IMR-90 (cell line): ENCODE measurements at regions not wholly inside any gene's neighbourhood (a gene's known extent, or its start where the extent isn't known, plus 50 kb on each side); places are given as distances from the start of the nearest gene placed in this dataset.
A peak's percentile ranks its signal among the peaks of the same experiment; 100 is the strongest.

Experiments used
- ATAC-seq: fragments of 200-7000 bp; cut with Tn5 transposase; 2 replicates; pipeline ENCODE4 v1.9.1; 2020; ENCODE audit warnings: low read depth, mild to moderate bottlenecking, moderate library complexity
- BruUV-seq: library from RNA; stranded (reverse); fragments of 400-500 nt; replicated peaks from 2 replicates; lab custom pipeline; 2021; lab: Mats Ljungman, UMichigan
- CTCF ChIA-PET: fragments of 300-600 bp; formaldehyde crosslinking; extraction: SDS; loops from one replicate; lab custom pipeline; 2021; ENCODE audit warnings: antibody characterized with exemption; lab: Yijun Ruan, JAX
- POLR2A ChIA-PET: fragments of 300-600 bp; sonication (Branson Sonifier 250); formaldehyde crosslinking; loops from one replicate; lab custom pipeline; 2022; ENCODE audit warnings: antibody characterized with exemption; ENCODE audit not compliant: unreplicated experiment; lab: Charles Lee
- DNase-seq: peaks from one replicate; pipeline ENCODE4 v3.0.0; 2013
- H2AFZ ChIP-seq: replicated peaks from 2 replicates; pipeline ENCODE3; 2013; ENCODE audit warnings: low read length, mild to moderate bottlenecking; ENCODE audit not compliant: poor library complexity
- H2AK5ac ChIP-seq: 2 replicates; pipeline ENCODE4 v1.6.1; 2013; ENCODE audit warnings: low read depth, low read length, inconsistent platforms
- H2AK9ac ChIP-seq: replicated peaks from 2 replicates; pipeline ENCODE3; 2013; ENCODE audit warnings: mild to moderate bottlenecking, low read depth, low read length, moderate library complexity; ENCODE audit not compliant: poor library complexity
- H2BK120ac ChIP-seq: 2 replicates; pipeline ENCODE4 v1.6.1; 2013; ENCODE audit warnings: low read depth, low read length, inconsistent platforms
- H2BK15ac ChIP-seq: 3 replicates; pipeline ENCODE4 v1.6.1; 2013; ENCODE audit warnings: low read depth, low read length, inconsistent platforms
- H2BK20ac ChIP-seq: 2 replicates; pipeline ENCODE4 v1.6.1; 2013; ENCODE audit warnings: low read depth, mild to moderate bottlenecking, inconsistent platforms, low read length, moderate library complexity
- H2BK5ac ChIP-seq: 2 replicates; pipeline ENCODE4 v1.6.1; 2013; ENCODE audit warnings: mild to moderate bottlenecking, low read depth, low read length, inconsistent platforms; ENCODE audit not compliant: poor library complexity, severe bottlenecking
- H3K14ac ChIP-seq: replicated peaks from 2 replicates; pipeline ENCODE4 v1.6.1; 2013; ENCODE audit warnings: low read depth, low read length, inconsistent platforms
- H3K18ac ChIP-seq: 2 replicates; pipeline ENCODE4 v1.6.1; 2013; ENCODE audit warnings: low read depth, low read length, control low read depth
- H3K23ac ChIP-seq: 2 replicates; pipeline ENCODE4 v1.6.1; 2013; ENCODE audit warnings: low read depth, low read length, inconsistent platforms
- H3K27ac ChIP-seq: 2 replicates; pipeline ENCODE4 v1.5.1; 2013; ENCODE audit warnings: mild to moderate bottlenecking, control low read depth, low read length; ENCODE audit not compliant: insufficient read depth
- H3K27me3 ChIP-seq: 2 replicates; pipeline ENCODE4 v1.6.1; 2013; ENCODE audit warnings: low read length; ENCODE audit not compliant: control insufficient read depth, insufficient read depth
- H3K36me3 ChIP-seq: 2 replicates; pipeline ENCODE4 v1.6.1; 2013; ENCODE audit warnings: low read length, mixed read lengths; ENCODE audit not compliant: control insufficient read depth, insufficient read depth
- H3K4ac ChIP-seq: 2 replicates; pipeline ENCODE4 v1.6.1; 2013; ENCODE audit warnings: low read depth, low read length, inconsistent platforms
- H3K4me1 ChIP-seq: 2 replicates; pipeline ENCODE4 v1.6.1; 2013; ENCODE audit warnings: low read length, mixed read lengths; ENCODE audit not compliant: control insufficient read depth, insufficient read depth
- H3K4me2 ChIP-seq: 2 replicates; pipeline ENCODE4 v1.6.1; 2013; ENCODE audit warnings: low read depth, mild to moderate bottlenecking, control low read depth, low read length, moderate library complexity
- H3K4me3 ChIP-seq: 2 replicates; pipeline ENCODE4 v1.5.1; 2013; ENCODE audit warnings: low read depth, mild to moderate bottlenecking, control low read depth, low read length, moderate library complexity; ENCODE audit not compliant: insufficient read depth
- H3K56ac ChIP-seq: 2 replicates; pipeline ENCODE4 v1.6.1; 2013; ENCODE audit warnings: low read length, inconsistent platforms; ENCODE audit not compliant: insufficient read depth; ENCODE audit errors: extremely low read depth
- H3K79me1 ChIP-seq, 2 experiments: 2 replicates each; pipeline ENCODE4 v1.6.1; 2013; ENCODE audit warnings: low read length in 2 of 2, inconsistent platforms in 1 of 2, low read depth in 1 of 2
- H3K9ac ChIP-seq: 2 replicates; pipeline ENCODE4 v1.6.1; 2013; ENCODE audit warnings: low read depth, low read length, control low read depth
- H3K9me1 ChIP-seq: 2 replicates; pipeline ENCODE4 v1.6.1; 2013; ENCODE audit warnings: low read length, inconsistent platforms; ENCODE audit not compliant: insufficient read depth
- H3K9me3 ChIP-seq: 2 replicates; pipeline ENCODE4 v1.6.1; 2013; ENCODE audit warnings: low read length; ENCODE audit not compliant: control insufficient read depth, insufficient read depth
- H4K20me1 ChIP-seq: 2 replicates; pipeline ENCODE4 v1.6.1; 2013; ENCODE audit warnings: low read length, inconsistent platforms; ENCODE audit not compliant: insufficient read depth
- H4K5ac ChIP-seq: 2 replicates; pipeline ENCODE4 v1.6.1; 2013; ENCODE audit warnings: mild to moderate bottlenecking, low read depth, low read length, control low read depth
- H4K8ac ChIP-seq, 2 experiments: 2 replicates each; pipeline ENCODE4 v1.6.1; 2013; ENCODE audit warnings: low read depth in 2 of 2, low read length in 2 of 2, control low read depth in 1 of 2, inconsistent platforms in 1 of 2
- H4K91ac ChIP-seq: 2 replicates; pipeline ENCODE4 v1.6.1; 2013; ENCODE audit warnings: low read depth, low read length, inconsistent platforms; ENCODE audit not compliant: insufficient read depth
- FOS ChIP-seq: fragments of 150-350 bp; IDR thresholded peaks from 2 replicates; pipeline ENCODE4 v1.6.1; 2016; ENCODE audit warnings: low read depth, low read length
- MAFK ChIP-seq: IDR thresholded peaks from 2 replicates; pipeline ENCODE4 v1.6.1; 2012; ENCODE audit warnings: low read depth, low read length, improper control_type of control experiment
- MXI1 ChIP-seq: IDR thresholded peaks from 2 replicates; pipeline ENCODE4 v1.6.1; 2012; ENCODE audit warnings: low read depth, mild to moderate bottlenecking, low read length, moderate library complexity, borderline replicate concordance
- NFE2L2 ChIP-seq: fragments of 150-350 bp; IDR thresholded peaks from 2 replicates; pipeline ENCODE4 v1.6.1; 2016; ENCODE audit warnings: low read depth, mild to moderate bottlenecking, low read length
- POLR2A ChIP-seq: IDR thresholded peaks from 2 replicates; pipeline ENCODE4 v1.6.1; 2012; ENCODE audit warnings: mild to moderate bottlenecking, low read depth, low read length
- RAD21 ChIP-seq: IDR thresholded peaks from 2 replicates; pipeline ENCODE4 v1.6.1; 2012; ENCODE audit warnings: low read length, improper control_type of control experiment
- RCOR1 ChIP-seq: IDR thresholded peaks from 2 replicates; pipeline ENCODE4 v1.6.1; 2012; ENCODE audit warnings: mild to moderate bottlenecking, low read length, improper control_type of control experiment; ENCODE audit not compliant: insufficient replicate concordance
- WGBS, 2 experiments: methylation state at CpG; one replicate each; pipeline versions ENCODE4 v1.1.5 to v1.1.7; 2013; ENCODE audit warnings: missing lambda C conversion rate in 2 of 2; ENCODE audit not compliant: insufficient read length in 1 of 2; ENCODE audit errors: extremely low coverage in 2 of 2; 5-methylcytosine and 5-hydroxymethylcytosine counted together
- dilution Hi-C: fragments of 300-500 bp; cut with HindIII; formaldehyde crosslinking; loops from one replicate; pipeline ENCODE4 v1.14.3; 2018; ENCODE audit warnings: low sequenced_read_pairs; ENCODE audit not compliant: unreplicated experiment
- in situ Hi-C: fragments of 300-500 bp; cut with MboI; formaldehyde crosslinking; loops from 3 replicates; pipeline ENCODE4 v1.14.3; 2019; ENCODE audit warnings: low sequenced_read_pairs, inconsistent platforms, mixed read lengths
- intact Hi-C: fragments of 100-400 bp; cut with micrococcal nuclease; formaldehyde crosslinking; loops from 2 replicates; pipeline ENCODE4 v1.10.0; 2022

GRCh38 chr3:55226696-55227095, 260.4 kb downstream of the WNT5A start:
- TF ChIP-seq NFE2L2, result no peak
- TF ChIP-seq MAFK, result no peak
- no peak for TF ChIP-seq FOS
- TF ChIP-seq RCOR1, result no peak
- TF ChIP-seq POLR2A, result no peak
- TF ChIP-seq RAD21, result no peak
- TF ChIP-seq MXI1, result no peak
- no peaks in the 10 kb centered on the region; the same call in 1 of the 2 replicates for H3K27me3 ChIP-seq
- H4K8ac ChIP-seq, result no peak overlapping the region
- no peak overlapping the region for H2AK9ac ChIP-seq
- dilution Hi-C loops, result no loop called here
- no peak overlapping the region for H3K23ac ChIP-seq
- no peak overlapping the region for H3K14ac ChIP-seq
- no peak overlapping the region for H3K4me3 ChIP-seq
- POLR2A ChIA-PET, result no interaction called here
- no peak overlapping the region for H3K4me2 ChIP-seq
- CTCF ChIA-PET, result no interaction called here
- no CpG with 5 or more reads among the region's 5 CpGs for WGBS, 2 experiments
- H2BK120ac ChIP-seq, result no peak overlapping the region
- H3K4ac ChIP-seq, result no peak overlapping the region
- no peak overlapping the region for H3K56ac ChIP-seq
- no peak for ATAC-seq
- no peaks in the 10 kb centered on the region; the same call in 1 of the 2 replicates for H3K9me3 ChIP-seq
- H3K9me1 ChIP-seq, result no peaks in the 10 kb centered on the region
- H4K20me1 ChIP-seq, result no peaks in the 10 kb centered on the region
- H3K36me3 ChIP-seq, result no peaks in the 10 kb centered on the region
- in situ Hi-C loops, result no loop called here
- no peak overlapping the region for H3K9ac ChIP-seq
- intact Hi-C loops, result no loop called here
- peaks cover 4% of the 10 kb centered on the region; the same call in 1 of the 2 replicates for H3K4me1 ChIP-seq
- no peak overlapping the region for H2BK5ac ChIP-seq
- no peak overlapping the region for H2AFZ ChIP-seq
- no peak overlapping the region for H3K27ac ChIP-seq
- no peak overlapping the region for H3K18ac ChIP-seq
- peak overlapping the region; percentile 34; the same call in 1 of the 3 replicates for H2BK15ac ChIP-seq
- no peaks in the 10 kb centered on the region for H3K79me1 ChIP-seq
- BruUV-seq, result no TSS peak
- no peak for DNase-seq
- H4K5ac ChIP-seq, result no peak overlapping the region
- peak overlapping the region; percentile 23; the same call in 1 of the 2 replicates for H2AK5ac ChIP-seq
- H2BK20ac ChIP-seq, result no peak overlapping the region
- H4K91ac ChIP-seq, result no peak overlapping the region
